GM21526 (cell line): ENCODE measurements at regions not wholly inside any gene's neighbourhood (a gene's known extent, or its start where the extent isn't known, plus 50 kb on each side); places are given as distances from the start of the nearest gene placed in this dataset.
"Not testable (repeated sequence)": the region's sequence is repeated elsewhere in the genome, so short reads cannot be mapped to it uniquely, and the experiment has no call there.

ENCODE experiments used
- ATAC-seq: cut with Tn5 transposase; IDR thresholded peaks from one replicate; pipeline ENCODE4 v1.9.1; 2021; ENCODE audit warnings: moderate library complexity; ENCODE audit not compliant: unreplicated experiment, low FRiP score

DNA sequence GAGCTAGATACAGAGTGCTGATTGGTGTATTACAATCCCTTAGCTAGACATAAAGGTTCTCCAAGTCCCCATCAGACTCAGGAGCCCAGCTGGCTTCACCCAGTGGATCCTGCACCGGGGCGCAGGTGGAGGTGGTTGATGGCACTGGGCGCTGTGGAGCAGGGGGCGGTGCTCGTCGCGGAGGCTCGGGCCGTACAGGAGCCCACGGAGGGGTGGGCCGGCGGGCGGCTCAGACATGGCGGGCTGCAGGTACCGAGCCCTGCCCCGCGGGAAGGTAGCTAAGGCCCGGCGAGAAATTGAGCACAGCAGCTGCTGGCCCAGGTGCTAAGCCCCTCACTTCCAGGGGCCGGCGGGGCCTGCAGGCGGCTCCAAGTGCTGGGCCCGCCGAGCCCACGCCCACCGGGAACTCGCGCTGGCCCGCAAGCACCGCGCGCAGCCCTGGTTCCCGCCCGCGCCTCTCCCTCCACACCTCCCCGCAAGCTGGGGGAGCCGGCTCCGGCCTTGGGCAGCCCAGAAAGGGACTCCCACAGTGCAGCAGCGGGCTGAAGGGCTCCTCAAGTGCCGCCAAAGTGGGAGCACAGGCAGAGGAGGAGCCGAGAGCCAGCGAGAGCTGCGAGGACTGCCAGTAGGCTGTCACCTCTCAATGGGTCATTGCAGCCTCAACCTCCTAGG, 96.4 kb upstream of the MYO10 start:
- ATAC-seq, result not testable (repeated sequence)

DNA sequence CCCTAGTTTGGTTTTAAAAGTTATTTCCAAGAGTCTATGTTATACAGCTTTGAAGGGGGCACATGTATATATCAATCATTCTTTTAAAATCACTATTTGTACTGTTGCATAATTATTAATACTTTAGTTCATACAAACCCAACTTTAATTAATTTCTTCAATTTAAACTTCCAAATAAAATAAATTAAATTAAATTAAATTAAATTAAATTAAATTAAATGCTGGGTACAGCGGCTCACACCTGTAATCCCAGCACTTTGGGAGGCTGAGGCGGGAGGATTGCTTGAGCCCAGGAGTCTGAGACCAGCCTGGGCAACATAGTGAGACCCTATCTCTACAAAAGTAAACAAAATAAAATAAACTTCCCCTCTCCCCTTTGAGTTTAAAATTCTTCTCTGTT, 98.9 kb upstream of the MYO10 start:
- not testable (repeated sequence) for ATAC-seq

DNA sequence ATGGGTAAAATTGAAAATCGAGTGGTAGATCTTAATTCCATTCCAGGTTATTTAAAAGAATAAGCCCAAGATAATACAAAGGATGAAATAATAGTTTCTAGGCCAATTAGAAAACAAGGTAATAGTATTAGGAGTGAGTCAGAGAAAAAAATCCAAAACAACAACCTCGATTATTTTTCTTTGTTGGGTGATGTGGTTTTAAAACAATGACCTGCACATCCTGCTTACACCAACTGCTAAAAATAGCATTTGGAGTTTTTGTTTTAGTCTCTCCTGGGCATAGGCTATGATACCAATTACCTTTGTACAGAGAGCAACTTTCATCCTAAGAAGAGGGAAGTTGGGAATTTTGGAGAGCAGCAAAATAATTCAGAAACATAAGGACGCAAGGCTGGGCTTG, 101.7 kb upstream of the MYO10 start:
- no peak for ATAC-seq

DNA sequence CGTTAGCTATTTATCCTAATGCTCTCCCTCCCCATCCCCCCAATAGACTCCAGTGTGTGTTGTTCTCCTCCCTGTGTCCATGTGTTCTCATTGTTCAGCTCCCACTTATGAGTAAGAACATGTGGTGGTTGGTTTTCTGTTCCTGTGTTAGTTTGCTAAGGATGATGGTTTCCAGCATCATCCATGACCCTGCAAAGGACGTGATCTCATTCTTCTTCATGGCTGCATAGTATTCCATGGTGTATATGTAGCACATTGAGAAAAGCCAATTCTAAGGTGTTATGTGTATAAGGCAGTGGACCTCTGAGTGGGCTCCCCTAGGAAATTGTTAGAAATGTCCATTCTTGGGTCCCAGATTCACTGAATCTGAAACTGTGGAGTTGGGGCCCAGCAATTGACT, 103.1 kb upstream of the MYO10 start:
- no peak for ATAC-seq

DNA sequence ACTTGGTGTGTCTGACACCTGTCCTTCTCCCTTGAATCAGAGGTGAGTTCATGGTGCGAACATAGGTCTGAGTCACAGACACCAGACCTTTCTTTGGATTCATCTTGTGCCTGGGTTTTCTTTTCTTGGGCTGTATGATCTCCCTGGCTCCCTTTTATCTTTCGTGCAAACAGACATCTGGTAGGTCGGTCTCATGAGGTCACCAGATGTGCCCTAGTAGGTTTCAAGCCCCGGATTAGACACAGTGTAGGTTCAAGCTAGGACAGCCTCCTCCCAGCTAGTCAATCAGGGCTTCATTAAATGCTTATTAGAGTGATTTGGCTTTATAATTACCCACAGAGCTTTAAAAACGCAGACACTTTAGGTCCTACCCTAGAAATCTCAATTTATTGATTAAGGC, 106.0 kb upstream of the MYO10 start:
- no peak for ATAC-seq

DNA sequence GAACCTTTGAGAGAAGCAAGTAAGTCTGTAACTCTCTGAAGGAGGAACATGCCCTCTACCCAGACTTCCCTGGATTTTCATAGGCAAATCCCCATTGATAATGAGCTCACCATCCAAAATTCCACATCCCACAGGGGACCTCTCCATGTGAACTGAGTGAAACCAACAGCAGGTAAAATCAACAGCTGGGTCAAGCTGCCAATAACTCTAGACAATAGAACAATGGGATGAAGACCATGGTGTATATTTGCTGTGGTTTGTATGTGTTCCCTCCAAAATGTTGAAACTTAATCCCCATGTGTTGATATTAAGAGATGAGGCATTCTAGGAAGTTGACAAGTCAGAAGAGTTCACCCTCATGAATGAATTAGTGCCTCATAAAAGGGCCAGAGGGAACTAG, 110.2 kb upstream of the MYO10 start:
- no peak for ATAC-seq

DNA sequence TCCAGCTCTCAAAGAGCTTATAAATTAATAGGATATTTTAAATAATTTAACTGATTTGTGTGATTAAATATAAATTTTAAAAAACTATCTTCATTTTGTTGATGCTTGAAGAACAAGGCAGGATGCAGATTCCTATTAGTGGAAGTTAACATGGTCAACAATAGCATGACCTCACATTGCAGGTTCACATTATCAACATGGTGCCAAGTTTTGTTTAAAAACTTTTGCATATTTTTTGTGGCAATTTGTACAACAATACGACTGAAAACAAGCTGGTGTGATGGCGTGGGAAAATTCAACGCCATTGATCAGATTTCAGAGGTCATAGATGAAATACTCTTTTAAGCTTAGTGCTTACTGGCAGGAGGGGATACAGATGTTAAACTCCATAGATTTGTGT, 114.1 kb upstream of the MYO10 start:
- ATAC-seq, result no peak

DNA sequence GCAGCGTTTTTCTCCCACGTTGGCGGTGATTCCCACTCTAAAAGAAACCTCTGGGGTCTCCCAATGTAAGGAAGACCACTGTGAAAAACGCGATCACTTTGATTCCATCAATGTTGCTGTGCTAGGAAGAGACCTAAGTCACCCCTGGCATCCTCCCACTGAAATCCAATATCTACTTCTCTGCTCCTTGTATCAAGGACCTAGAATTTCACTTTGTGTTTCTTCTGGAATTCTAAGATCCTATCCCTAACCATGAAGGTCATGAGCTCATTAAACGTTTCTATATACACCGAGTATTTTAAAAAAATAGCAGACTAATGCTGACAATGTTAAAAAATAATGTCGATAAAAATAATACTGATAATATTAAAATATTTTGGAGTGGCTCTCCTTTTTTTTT, 118.8 kb upstream of the MYO10 start:
- ATAC-seq, result no peak

DNA sequence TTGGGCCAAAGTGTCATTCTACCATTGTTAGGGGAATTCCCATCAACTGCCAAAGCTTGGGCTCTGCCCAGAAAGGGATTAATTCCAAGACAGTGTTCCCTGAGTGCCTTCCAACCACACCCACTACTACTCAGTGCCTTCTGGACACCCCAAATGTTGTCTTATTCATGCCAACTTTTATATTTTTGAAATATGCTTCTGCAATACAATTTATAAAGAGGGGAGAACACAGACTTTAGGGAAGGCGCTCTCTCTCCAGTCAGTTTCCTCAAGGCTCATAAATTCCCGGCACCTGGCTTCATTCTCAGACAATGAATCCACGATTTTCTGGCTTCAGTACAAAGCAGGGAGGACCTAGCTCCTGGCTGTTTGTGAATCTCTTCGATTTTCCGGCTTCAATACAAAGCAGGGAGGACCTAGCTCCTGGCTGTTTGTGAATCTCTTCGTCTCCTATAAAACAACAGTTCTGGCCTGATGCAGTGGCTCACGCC, 120.1 kb upstream of the MYO10 start:
- no peak for ATAC-seq

DNA sequence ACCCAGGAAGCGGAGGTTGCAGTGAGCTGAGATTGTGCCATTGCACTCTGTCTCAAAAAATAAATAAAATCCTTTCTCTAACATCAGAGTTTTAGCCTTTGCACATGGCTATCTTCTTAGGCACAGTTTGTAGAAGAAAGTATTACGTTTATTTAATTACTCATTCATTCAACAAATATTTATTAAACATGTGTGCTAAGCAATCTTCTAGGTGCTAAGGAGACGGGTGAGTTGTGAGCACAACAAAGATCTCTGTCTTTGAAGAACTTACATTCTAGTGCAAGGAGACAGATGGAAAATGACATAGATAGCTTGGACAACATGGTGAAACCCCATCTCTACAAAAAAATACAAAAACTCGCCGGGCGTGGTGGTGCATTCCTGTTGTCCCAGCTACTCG, 122.3 kb upstream of the MYO10 start:
- ATAC-seq, result no peak

DNA sequence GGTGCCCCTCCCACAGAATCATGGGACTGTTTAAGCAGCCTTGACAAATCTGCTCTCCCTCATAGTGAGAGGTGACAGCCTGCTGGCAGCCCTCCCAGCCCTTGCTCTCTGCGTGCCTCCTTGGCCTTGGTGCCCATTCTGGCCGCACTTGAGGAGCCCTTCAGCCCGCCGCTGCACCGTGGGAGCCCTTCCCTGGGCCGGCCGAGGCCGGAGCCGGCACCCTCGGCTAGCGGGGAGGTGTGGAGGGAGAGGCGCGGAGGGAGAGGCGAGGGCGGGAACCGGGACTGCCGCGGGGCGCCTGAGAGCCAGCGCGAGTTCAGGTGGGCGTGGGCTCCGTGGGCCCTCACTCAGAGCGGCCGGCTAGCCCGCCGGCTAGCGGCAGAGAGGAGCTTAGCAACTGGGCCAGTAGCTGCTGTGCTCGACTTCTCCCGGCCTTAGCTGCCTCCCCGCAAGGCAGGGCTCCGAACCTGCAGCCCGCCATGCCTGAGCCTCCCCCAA, 125.9 kb upstream of the MYO10 start:
- no peak for ATAC-seq

DNA sequence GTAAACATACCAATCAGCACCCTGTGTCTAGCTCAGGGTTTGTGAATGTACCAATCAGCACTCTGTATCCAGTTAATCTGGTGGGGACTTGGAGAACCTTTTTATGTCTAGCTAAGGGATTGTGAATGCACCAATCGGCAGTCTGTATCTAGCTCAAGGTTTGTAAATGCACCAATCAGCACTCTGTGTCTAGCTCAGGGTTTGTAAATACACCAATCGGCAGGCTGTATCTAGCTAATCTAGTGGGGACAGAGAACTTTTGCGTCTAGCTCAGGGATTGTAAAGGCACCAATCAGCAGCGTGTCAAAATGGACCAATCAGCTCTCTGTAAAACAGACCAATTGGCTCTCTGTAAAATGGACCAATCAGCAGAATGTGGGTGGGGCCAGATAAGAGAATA, 126.7 kb upstream of the MYO10 start:
- ATAC-seq, result not testable (repeated sequence)

DNA sequence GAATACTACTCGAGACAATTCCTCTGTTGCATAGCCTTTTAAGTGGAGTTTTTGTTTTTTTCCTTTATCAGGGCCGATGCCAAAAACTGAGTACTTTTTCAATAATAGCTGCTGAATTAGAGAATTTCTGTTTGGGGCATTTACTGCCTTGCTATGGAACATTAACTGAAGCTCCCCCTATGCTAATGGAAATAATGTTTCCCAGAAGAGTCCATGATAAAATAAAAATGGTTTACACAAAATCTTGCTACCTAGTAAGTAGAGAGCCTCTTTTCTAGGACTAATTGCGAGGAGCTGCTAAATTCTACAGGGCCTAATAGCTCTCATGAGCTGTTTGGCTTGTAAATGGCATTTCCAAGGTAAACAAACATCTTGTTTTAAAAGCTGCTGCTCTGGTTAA, 128.2 kb upstream of the MYO10 start:
- ATAC-seq, result no peak

DNA sequence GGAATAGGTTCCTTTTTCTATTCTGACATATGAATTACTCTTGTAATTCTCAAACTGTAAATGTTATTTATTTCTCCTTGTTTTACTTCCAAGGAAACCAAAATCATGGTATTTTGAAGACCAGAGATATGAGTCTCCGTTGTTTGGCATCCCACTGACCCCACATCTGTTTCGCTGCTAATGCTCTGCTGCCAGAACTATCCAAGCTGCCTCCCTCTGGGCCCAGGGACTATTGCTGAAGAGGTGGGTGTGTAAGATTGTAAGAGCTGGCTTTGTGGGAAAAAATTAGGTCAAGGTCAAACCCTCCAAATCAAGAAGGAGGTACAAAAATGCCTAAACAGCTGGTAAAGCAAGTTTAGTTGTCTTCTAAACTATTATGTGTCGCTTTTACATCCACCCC, 129.4 kb upstream of the MYO10 start:
- ATAC-seq, result no peak

DNA sequence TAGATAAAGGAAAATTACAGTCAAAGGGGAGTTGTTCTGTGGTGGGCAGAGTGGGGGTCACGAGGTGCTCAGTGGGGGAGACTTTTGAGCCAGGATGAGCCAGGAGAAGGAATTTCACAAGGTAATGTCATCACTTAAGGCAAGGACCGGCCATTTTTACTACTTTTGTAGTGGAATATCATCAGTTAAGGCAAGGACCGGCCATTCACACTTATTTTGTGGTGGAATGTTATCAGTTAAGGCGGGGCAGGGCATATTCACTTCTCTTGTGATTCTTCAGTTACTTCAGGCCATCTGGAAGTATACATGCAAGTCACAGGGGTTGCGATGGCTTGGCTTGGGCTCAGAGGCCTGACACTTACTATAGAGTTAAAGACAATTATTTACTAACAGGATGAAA, 129.9 kb upstream of the MYO10 start:
- not testable (repeated sequence) for ATAC-seq

DNA sequence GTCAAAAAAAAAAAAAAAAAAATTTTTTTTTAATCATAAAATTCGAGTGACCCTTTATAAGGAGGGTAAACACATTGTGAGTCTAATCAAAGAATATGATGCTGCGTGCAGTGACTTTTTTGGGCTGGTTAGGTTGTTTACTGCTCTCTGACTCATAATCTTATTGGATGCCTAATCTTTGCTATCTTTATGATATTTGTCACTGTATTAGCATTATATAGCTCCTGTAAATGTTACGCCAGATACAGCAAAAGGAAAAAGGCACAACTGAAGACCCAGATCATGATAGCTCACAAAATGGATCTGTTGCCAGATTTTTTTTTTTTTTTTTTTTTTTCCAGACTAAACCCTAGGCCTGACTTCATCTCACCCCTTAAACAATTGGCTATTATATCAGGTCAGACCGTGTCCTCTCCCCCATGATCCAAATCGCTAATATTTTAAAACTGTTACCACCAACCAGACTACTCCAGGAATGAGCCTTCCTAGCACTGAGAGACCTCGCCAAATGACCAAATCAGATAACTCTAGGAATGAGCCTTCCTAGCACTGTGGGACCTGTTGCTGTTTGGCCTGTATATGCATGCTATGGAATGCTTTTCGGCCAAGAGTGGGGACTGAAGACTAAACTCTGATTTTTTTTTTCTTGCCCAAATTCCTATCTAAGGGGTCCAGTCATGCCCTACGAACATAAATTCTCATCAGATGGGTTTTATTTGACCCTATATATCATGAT, 131.7 kb upstream of the MYO10 start:
- ATAC-seq, result no peak

DNA sequence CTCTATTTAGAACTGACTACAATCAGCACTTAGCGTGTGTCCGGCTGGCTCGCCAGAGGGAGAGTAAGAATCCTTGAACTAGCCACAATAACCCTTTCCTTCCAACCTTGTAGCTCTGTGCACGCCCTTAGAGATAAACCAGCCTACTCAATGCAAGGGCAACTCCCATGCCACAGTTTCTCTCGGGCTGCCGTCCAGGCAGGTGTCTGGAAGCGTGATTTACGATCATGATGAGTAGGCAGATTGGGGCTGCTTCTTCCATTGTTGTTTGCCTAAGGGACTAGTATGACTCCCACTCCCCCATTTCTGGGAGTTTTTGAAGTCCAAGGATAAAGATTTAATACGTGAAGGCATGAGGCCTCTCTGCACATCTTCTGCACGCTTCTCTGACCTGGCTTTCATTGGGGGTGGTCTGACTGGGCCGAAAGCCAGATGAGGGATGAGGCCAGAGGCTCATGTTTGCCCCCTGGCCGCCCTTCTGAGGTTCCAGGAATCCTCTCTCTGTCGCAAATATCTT, 134.0 kb upstream of the MYO10 start:
- no peak for ATAC-seq

DNA sequence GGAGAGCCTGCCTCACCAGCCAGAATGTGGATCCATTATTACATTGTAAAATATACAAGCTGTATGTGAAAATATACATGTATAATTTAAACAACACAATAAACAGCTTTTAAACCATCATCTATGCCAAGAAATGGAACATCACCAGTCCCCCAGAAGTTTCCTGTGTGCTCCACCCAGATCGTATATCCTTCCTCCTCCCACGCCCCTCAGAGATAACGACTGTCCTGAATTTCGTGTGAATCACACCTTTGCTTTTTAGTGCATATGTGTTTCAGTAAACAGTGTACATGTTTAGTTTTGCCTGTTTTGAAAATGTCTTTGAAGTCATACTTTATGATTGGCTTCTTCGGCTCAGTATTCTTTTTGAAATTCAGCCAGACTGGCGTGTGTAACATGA, 134.6 kb upstream of the MYO10 start:
- ATAC-seq, result no peak

DNA sequence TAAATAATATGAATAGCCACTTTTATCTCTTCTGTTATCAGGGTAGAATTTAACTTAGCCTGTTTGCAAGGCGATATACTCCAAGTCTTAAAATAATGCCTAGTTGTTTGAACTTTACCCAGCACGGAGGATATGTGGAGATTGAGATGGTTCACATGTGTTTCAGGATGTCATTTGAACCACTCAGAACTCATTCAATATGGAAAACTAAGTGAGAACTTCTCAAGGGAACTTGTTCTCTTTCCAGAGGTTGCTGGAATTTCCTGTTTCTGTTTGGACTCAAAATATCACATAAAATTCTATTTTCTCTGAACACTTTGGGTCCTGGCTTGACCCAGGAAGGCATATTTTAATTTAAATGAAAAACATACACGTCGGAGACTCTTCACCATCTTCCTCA, 139.1 kb upstream of the MYO10 start:
- no peak for ATAC-seq

DNA sequence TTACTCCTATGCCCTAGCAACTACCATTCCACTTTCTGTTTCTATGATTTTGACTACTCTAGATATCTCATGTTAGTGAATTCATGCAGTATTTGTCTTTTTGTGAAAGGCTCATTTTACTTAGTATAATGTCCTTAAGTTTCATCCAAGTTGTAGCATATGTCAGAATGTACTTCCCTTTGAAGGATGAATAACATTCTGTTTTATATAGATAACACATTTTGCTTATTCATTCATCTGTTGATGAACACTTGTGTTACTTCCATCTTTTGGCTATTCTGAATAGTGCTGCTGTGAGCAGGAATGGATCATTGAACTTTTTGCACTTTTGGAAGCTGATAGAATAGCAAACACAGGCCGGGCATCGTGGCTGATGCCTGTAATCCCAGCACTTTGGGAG, 140.2 kb upstream of the MYO10 start:
- no peak for ATAC-seq

DNA sequence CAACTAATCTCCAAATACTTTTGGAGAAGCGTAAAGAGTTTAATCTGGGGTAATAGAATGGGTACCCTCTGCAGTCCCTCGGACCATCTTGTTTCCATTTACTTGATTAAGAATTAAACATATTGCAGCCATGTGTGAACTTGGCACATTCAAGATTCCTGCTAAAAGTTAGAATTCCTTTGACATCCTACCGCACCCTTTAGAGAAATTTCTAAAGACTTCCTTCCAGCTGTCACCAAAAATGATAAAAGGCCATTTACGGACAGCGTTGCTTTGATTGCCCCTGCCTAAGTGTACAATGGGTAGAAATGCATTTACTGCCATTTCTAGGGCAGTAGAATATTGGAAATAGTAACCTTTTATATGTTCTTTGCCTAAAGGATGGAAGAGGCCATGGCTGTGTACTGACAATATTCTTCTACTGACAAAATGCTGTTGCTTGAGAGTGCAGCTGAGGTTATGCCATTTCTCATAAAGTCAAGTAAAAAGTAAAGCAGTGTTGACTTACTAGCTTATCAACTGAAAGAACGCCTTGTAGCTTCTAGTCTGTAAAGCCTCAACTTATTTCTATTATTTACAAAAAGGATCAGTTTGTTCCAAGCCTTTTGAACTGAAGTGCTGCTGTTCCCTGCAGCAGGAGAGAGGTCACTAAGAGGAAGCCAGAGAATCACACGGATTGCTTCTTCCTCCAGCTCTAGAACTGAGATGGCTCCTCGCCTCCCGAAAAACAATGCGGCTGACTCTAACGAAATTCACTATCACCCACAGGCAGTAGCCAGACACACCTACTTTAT, 139.8 kb upstream of the BASP1 start:
- no peak for ATAC-seq
